22Rv1 (cell line): ENCODE measurements at regions not wholly inside any gene's neighbourhood (a gene's known extent, or its start where the extent isn't known, plus 50 kb on each side); places are given as distances from the start of the nearest gene placed in this dataset.

Experiments used
- H3K27ac ChIP-seq: fragments of 450-650 bp; 2 replicates; pipeline ENCODE4 v1.5.1; 2017
- ZFX ChIP-seq: fragments of 450-650 bp; IDR thresholded peaks from 2 replicates; pipeline ENCODE4 v1.6.1; 2017; ENCODE audit warnings: antibody characterized with exemption, borderline replicate concordance
- TF ChIP-seq, protein P1 (sequence below): fragments of 450-650 bp; IDR thresholded peaks from 2 replicates; pipeline ENCODE4 v1.5.1; 2017; ENCODE audit warnings: mild to moderate bottlenecking

DNA sequence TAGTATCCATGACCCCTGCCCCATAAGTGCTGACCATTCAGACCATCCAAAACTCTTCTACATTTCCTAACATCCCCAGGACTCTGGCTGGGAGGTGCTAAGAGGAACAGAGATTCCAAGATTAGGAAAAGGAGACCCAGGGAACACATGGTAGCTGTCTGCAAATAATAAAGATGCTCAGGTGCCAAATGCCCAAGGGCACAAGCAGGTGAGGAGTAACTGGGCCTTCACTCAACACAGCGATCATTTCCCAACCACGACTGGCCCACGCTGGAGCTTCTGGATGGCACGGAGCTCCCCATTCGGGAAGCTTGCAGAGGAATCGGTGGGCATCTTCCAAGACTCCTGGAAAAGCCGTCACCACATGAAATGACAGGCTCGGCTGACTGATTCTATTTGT, 255.9 kb upstream of the SMIM21 start:
- no peak overlapping the region for H3K27ac ChIP-seq
- TF ChIP-seq, protein P1, sequence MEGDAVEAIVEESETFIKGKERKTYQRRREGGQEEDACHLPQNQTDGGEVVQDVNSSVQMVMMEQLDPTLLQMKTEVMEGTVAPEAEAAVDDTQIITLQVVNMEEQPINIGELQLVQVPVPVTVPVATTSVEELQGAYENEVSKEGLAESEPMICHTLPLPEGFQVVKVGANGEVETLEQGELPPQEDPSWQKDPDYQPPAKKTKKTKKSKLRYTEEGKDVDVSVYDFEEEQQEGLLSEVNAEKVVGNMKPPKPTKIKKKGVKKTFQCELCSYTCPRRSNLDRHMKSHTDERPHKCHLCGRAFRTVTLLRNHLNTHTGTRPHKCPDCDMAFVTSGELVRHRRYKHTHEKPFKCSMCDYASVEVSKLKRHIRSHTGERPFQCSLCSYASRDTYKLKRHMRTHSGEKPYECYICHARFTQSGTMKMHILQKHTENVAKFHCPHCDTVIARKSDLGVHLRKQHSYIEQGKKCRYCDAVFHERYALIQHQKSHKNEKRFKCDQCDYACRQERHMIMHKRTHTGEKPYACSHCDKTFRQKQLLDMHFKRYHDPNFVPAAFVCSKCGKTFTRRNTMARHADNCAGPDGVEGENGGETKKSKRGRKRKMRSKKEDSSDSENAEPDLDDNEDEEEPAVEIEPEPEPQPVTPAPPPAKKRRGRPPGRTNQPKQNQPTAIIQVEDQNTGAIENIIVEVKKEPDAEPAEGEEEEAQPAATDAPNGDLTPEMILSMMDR, result no peak
- no peak for TF ChIP-seq ZFX

DNA sequence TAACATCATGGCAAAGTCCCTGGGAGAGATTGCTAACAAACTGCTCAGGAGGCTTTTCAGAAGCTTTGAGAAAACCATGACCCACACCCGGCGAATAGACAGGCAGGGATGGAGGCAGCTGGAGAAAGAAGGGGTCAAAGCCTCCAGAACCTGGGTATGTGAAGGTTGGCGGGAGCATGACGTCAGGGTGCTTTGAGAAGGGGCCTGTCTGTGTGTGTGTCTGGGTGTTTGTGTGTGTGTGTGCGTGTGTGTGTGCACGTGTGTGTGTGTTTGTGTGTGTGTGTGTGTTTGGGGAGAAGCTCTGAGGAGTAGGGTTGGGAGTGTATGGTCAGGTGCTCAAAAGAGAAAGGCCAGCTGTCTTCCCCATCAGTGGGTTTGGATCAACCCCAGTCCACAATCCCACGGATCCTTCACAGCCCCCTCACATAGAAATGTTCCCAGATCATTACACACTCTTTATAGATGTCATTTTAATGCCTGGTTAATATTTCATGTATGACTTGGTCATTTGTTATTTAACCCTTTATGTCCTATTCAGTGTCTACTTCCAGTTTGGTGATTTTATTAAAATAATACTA, 254.1 kb upstream of the SMIM21 start:
- no peak overlapping the region for H3K27ac ChIP-seq
- TF ChIP-seq, protein P1, result no peak
- no peak for TF ChIP-seq ZFX

DNA sequence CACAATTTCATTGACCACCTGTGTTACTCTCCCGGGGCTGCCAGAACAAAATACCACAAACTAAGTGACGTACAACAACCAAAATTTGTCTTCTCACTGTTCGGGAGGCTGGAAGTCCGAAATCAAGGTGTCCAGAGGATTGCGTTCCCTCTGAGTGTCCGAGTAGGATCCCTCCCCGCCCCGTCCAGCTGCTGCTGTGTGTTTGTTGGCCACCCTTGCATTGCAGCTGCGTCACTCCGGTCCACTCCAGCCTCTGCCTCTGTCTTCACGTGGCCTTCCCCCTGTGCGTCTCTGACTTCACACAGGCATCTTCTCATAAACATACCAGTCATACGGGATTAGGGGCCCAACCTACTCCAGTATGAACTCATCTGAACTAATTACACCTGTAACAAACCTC, 251.8 kb upstream of the SMIM21 start:
- no peak for TF ChIP-seq ZFX
- TF ChIP-seq, protein P1, result no peak

DNA sequence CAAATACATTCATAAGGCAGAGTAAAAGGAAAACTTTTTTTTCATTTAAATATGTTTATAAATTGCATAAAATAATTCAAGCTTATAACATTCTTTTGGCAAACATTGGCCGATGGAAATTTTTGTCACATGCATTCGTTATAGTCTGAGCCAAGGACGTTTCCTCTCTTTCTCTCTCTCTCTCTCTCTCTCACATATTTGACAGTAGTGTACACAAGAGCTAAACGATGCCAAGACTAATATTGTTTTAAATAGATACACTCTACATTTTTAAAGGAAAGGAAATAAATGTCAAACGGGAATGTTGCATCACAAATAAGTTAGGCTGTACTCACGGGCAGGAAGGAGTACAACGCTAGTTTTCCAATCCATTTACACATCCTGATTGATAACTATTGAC, 251.1 kb upstream of the SMIM21 start:
- no peak overlapping the region for H3K27ac ChIP-seq
- TF ChIP-seq ZFX, result no peak
- TF ChIP-seq, protein P1, result no peak

More for the DNA sequence above, 251.8 kb upstream of the SMIM21 start:
- no peak overlapping the region for H3K27ac ChIP-seq

DNA sequence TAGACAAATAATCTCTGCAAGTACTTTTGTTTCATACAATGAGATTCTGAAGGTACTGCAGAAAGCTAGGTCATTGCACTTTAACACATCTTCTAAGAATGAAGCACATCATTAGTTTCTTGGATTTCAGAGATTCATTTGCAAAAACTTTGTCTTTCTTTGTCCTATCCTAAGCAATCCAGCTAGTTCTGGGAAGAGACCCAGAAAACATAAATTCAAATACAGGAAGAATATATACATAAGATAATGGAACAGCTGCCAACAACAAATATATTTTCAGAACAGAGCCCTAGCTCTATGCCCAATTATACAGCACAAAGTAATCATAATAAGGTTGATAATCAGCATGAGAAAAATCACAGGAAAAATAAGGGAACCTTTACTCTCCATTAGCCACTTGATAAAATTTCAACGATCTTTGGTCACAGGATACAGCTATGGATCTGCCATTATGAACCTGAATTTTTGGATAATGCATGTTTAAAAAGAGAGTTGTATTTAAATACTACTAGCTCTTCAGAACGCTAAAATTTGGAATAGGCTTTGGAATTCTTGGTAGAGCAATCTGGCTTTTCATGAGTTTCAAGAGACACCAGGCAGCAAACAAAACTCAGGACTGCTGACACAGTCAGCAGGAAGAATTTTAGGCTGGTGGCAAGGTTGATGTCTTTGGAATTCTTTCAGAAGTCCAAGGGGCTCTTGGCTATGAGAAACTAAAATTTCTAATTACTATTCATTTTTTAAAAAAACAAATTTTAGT, 250.4 kb upstream of the SMIM21 start:
- TF ChIP-seq ZFX, result no peak
- TF ChIP-seq, protein P1, result no peak
- H3K27ac ChIP-seq, result no peak overlapping the region

DNA sequence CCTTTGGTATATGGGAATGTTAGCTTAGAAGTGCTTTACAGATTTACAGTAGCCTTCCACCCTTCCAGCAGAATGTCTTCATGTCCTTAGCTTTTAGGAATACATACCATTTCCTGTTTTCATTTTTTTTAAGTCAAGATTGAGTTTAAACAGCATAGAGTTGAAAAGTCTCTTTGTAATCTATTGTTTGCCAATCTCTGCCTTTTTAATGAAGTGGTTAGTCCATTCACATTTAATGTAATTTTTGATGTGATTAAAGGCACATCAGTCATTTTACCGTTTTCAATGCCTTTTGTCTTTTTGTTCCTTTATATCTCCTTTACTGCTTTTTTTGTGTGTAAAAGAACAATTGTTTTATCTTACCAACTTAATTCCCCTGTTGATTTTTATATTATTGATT, 233.4 kb upstream of the SMIM21 start:
- TF ChIP-seq, protein P1, result no peak
- no peak for TF ChIP-seq ZFX
- no peak overlapping the region for H3K27ac ChIP-seq

DNA sequence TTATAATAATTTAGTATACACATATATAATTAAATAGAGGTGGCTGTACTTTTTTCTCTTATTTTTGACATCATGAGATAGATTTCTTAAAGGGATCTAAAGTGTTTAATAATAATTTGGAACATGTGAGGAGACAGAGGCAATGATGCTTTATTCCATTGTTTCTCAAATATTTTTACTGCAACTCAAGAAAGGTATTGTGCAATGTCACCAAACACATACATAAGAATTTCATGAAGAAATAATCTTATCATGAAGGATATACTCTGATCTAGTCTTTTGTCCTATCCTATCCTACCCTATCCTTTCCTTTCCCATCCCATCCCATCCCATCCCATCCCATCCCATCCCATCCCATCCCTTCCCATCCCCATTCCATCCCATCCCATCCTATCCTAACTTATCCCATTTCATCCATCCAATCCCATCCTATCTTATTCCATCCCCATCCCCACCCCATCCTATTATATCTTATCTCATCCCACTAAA, 232.1 kb upstream of the SMIM21 start:
- TF ChIP-seq ZFX, result no peak
- TF ChIP-seq, protein P1, result no peak
- no peak overlapping the region for H3K27ac ChIP-seq
